Endothelial cell of umbilical vein (primary cell): ENCODE measurements at regions not wholly inside any gene's neighbourhood (a gene's known extent, or its start where the extent isn't known, plus 50 kb on each side); places are given as distances from the start of the nearest gene placed in this dataset.

Source experiments
- BruUV-seq: library from RNA; stranded (reverse); fragments of 400-500 nt; replicated peaks from 2 replicates; lab custom pipeline; 2021; lab: Mats Ljungman, UMichigan
- CTCF ChIA-PET: fragments of 300-600, 350-600 bp; sonication (Branson Sonifier 250); formaldehyde crosslinking; loops from one replicate; lab custom pipeline; 2021; ENCODE audit warnings: antibody characterized with exemption, inconsistent platforms; lab: Charles Lee
- POLR2A ChIA-PET: fragments of 300-600, 350-600 bp; sonication (Branson Sonifier 250); formaldehyde crosslinking; loops from one replicate; lab custom pipeline; 2021; ENCODE audit warnings: antibody characterized with exemption, inconsistent platforms; lab: Charles Lee
- DNase-seq: peaks from one replicate; pipeline ENCODE4 v3.0.0-alpha.2; 2011; ENCODE audit warnings: low read depth, low spot score
- FAIRE-seq: peaks from 2 replicates; lab custom pipeline; 2011; peaks lifted over from hg19 to GRCh38; lab: Jason Lieb, UNC
- H2AFZ ChIP-seq: 2 replicates; pipeline ENCODE4 v1.6.0; 2012; ENCODE audit warnings: low read depth, low read length, control low read depth, inconsistent platforms
- H3K27ac ChIP-seq: 2 replicates; pipeline ENCODE4 v1.5.1; 2011; ENCODE audit warnings: low read depth, mild to moderate bottlenecking, control low read depth, low read length, moderate library complexity; ENCODE audit not compliant: insufficient read depth
- H3K27me3 ChIP-seq, 2 experiments: 2 replicates each; pipeline versions ENCODE4 v1.6.0 to v1.6.1; 2011; ENCODE audit warnings: low read length in 2 of 2, mixed read lengths in 1 of 2; ENCODE audit not compliant: control insufficient read depth in 2 of 2, insufficient read depth in 2 of 2
- H3K36me3 ChIP-seq, 2 experiments: 2 replicates in 1 of 2; 3 replicates in 1 of 2; pipeline ENCODE4 v1.5.1; 2011; ENCODE audit warnings: low read length in 2 of 2, mild to moderate bottlenecking in 1 of 2, moderate library complexity in 1 of 2; ENCODE audit not compliant: control insufficient read depth in 2 of 2, insufficient read depth in 2 of 2; ENCODE audit errors: extremely low read depth in 1 of 2
- H3K4me1 ChIP-seq: 3 replicates; pipeline ENCODE4 v1.5.1; 2011; ENCODE audit warnings: mild to moderate bottlenecking, low read length; ENCODE audit not compliant: control insufficient read depth, insufficient read depth; ENCODE audit errors: extremely low read depth
- H3K4me2 ChIP-seq: 2 replicates; pipeline ENCODE4 v1.6.1; 2011; ENCODE audit warnings: low read length, control low read depth, mixed read lengths; ENCODE audit not compliant: insufficient read depth
- H3K4me3 ChIP-seq, 3 experiments: fragments of 200-600 bp in 1 of 3; sonication (generic), shearing (Covaris generic) in 1 of 3; replicated peaks in 1 of 3; 2 replicates each; pipeline ENCODE4 v1.5.1; 2011 to 2016; ENCODE audit warnings: control low read depth in 3 of 3, low read length in 3 of 3, mild to moderate bottlenecking in 2 of 3, inconsistent platforms in 1 of 3, low read depth in 1 of 3, moderate library complexity in 1 of 3; ENCODE audit not compliant: insufficient read depth in 1 of 3
- H3K79me2 ChIP-seq: 2 replicates; pipeline ENCODE4 v1.6.0; 2012; ENCODE audit warnings: low read length, inconsistent platforms; ENCODE audit not compliant: control insufficient read depth, insufficient read depth
- H3K9ac ChIP-seq: replicated peaks from 2 replicates; pipeline ENCODE3; 2011; ENCODE audit warnings: low read length, control low read depth; ENCODE audit not compliant: insufficient read depth; ENCODE audit errors: extremely low read depth
- H3K9me1 ChIP-seq: replicated peaks from 3 replicates; pipeline ENCODE4 v1.6.0; 2011; ENCODE audit warnings: mild to moderate bottlenecking, low read length; ENCODE audit not compliant: control insufficient read depth, insufficient read depth; ENCODE audit errors: extremely low read depth
- H3K9me3 ChIP-seq: replicated peaks from 2 replicates; pipeline ENCODE4 v1.5.1; 2012; ENCODE audit warnings: low read length, inconsistent platforms; ENCODE audit not compliant: control insufficient read depth, insufficient read depth
- H4K20me1 ChIP-seq: replicated peaks from 2 replicates; pipeline ENCODE3; 2011; ENCODE audit warnings: mild to moderate bottlenecking, low read length; ENCODE audit not compliant: control insufficient read depth, insufficient read depth; ENCODE audit errors: extremely low read depth
- EZH2 ChIP-seq: IDR thresholded peaks from 2 replicates; pipeline ENCODE4 v1.6.1; 2012; ENCODE audit warnings: borderline replicate concordance, low read depth, mild to moderate bottlenecking, moderate library complexity, low read length, inconsistent platforms; ENCODE audit not compliant: severe bottlenecking
- FOS ChIP-seq: IDR thresholded peaks from 2 replicates; pipeline ENCODE4 v1.6.1; 2011; ENCODE audit warnings: mild to moderate bottlenecking, low read length, moderate library complexity, borderline replicate concordance; ENCODE audit not compliant: insufficient read depth
- GATA2 ChIP-seq: IDR thresholded peaks from 2 replicates; pipeline ENCODE4 v1.7.0; 2011; ENCODE audit warnings: low read depth, mild to moderate bottlenecking, moderate library complexity, mixed read lengths, low read length; ENCODE audit not compliant: insufficient read length, insufficient read depth
- JUN ChIP-seq: IDR thresholded peaks from 2 replicates; pipeline ENCODE4 v1.6.1; 2011; ENCODE audit warnings: borderline replicate concordance, low read depth; ENCODE audit not compliant: insufficient read length, insufficient read depth
- MAX ChIP-seq: IDR thresholded peaks from 2 replicates; pipeline ENCODE4 v1.6.1; 2011; ENCODE audit not compliant: insufficient read depth, insufficient read length
- MYC ChIP-seq: IDR thresholded peaks from one replicate; pipeline ENCODE4 v1.6.1; 2011; ENCODE audit warnings: mild to moderate bottlenecking, low read depth, low read length
- POLR2A ChIP-seq: IDR thresholded peaks from 2 replicates; pipeline ENCODE4 v1.6.1; 2012; ENCODE audit warnings: low read depth, mild to moderate bottlenecking, control low read depth, low read length
- POLR2AphosphoS5 ChIP-seq: IDR thresholded peaks from 2 replicates; pipeline ENCODE4 v1.6.1; 2012; ENCODE audit warnings: low read depth, mild to moderate bottlenecking, control low read depth, low read length, moderate library complexity; ENCODE audit not compliant: insufficient read depth
- dilution Hi-C: fragments of 300-500 bp; cut with MboI; formaldehyde crosslinking; loops from one replicate; pipeline ENCODE4 v1.15.0; 2019; ENCODE audit warnings: low sequenced_read_pairs; ENCODE audit not compliant: extremely low pct_ligation_motif_present
- intact Hi-C: fragments of 100-400 bp; cut with micrococcal nuclease; formaldehyde crosslinking; loops from one replicate; pipeline ENCODE4 v1.10.0; 2022
- TF ChIP-seq, protein P1 (sequence below), 2 donors: IDR thresholded peaks; 1 replicate in 1 of 2; 2 replicates in 1 of 2; pipeline ENCODE4 v1.5.1; 2011; ENCODE audit warnings: low read length in 2 of 2, mild to moderate bottlenecking in 2 of 2, moderate library complexity in 2 of 2, control low read depth in 1 of 2, inconsistent platforms in 1 of 2, low read depth in 1 of 2; ENCODE audit not compliant: insufficient read depth in 1 of 2; ENCODE audit errors: extremely low read depth in 1 of 2

GRCh38 chr5:153050496-153051179 is 439.8 kb upstream of the GRIA1 start:
- H3K4me2 ChIP-seq: no peak overlapping the region
- POLR2A ChIA-PET: no interaction called here
- BruUV-seq: no TSS peak

More at GRCh38 chr5:153050496-153051179, 439.8 kb upstream of the GRIA1 start:
- Histone ChIP-seq H3K27ac (no peak overlapping the region), H3K9ac (no peak overlapping the region), H3K9me1 (no peaks in the 10 kb centered on the region), H2AFZ (no peak overlapping the region), H4K20me1 (no peaks in the 10 kb centered on the region), H3K4me1 (no peaks in the 10 kb centered on the region), H3K9me3 (peaks cover 5% of the 10 kb centered on the region), H3K4me3 (no peak overlapping the region), H3K27me3 (no peaks in the 10 kb centered on the region), H3K36me3 (no peaks in the 10 kb centered on the region), H3K79me2 (no peaks in the 10 kb centered on the region)
- dilution Hi-C loops: no loop called here
- TF ChIP-seq POLR2A: no peak
- no peak for TF ChIP-seq JUN
- TF ChIP-seq GATA2: no peak
- TF ChIP-seq MAX: no peak
- no peak for TF ChIP-seq POLR2AphosphoS5
- no peak for TF ChIP-seq FOS
- TF ChIP-seq EZH2: no peak
- TF ChIP-seq, protein P1, sequence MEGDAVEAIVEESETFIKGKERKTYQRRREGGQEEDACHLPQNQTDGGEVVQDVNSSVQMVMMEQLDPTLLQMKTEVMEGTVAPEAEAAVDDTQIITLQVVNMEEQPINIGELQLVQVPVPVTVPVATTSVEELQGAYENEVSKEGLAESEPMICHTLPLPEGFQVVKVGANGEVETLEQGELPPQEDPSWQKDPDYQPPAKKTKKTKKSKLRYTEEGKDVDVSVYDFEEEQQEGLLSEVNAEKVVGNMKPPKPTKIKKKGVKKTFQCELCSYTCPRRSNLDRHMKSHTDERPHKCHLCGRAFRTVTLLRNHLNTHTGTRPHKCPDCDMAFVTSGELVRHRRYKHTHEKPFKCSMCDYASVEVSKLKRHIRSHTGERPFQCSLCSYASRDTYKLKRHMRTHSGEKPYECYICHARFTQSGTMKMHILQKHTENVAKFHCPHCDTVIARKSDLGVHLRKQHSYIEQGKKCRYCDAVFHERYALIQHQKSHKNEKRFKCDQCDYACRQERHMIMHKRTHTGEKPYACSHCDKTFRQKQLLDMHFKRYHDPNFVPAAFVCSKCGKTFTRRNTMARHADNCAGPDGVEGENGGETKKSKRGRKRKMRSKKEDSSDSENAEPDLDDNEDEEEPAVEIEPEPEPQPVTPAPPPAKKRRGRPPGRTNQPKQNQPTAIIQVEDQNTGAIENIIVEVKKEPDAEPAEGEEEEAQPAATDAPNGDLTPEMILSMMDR (IDR thresholded peaks at IDR 0.05; ENCODE audit: extremely low read depth in 1 of 2, insufficient read depth in 1 of 2, low read depth in 1 of 2, low read length in 2 of 2): no peak
- no peak for TF ChIP-seq MYC
- CTCF ChIA-PET: no interaction called here
- no peak for FAIRE-seq
- DNase-seq: no peak
- intact Hi-C loops: no loop called here
